ENCODE measurements at regions not wholly inside any gene's neighbourhood (a gene's known extent, or its start where the extent isn't known, plus 50 kb on each side); places are given as distances from the start of the nearest gene placed in this dataset.

DNA sequence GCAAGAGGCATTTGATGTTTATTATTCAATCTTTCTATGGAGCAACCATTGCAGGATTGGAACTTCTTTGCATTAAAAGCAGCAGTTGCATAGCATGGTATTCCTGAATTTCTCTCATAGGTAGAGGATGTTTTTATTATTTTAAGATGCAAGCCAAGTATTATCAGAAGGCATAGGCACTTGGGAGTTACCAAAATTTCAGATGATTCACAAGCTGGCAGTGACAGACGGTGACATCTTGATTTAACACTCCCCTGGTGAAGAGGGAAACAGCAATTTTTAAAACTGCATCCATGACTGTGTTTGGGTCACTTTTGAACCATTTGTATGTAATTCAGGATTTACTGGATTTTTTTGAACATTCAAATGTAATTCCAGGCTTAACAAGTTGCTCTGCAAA, 654.3 kb downstream of the SLC4A3 start (continued):
- TF ChIP-seq BCLAF1 (IDR thresholded peaks at IDR 0.05; ENCODE audit: borderline replicate concordance in 1 of 2, control insufficient read depth in 1 of 2, low read depth in 2 of 2, low read length in 1 of 2) (no peak), POLR2AphosphoS5 (IDR thresholded peaks at IDR 0.05; ENCODE audit: control insufficient read depth, insufficient read depth, low read depth, low read length) (no peak), CREB3 (tag; conservative IDR thresholded peaks at IDR 0.05; ENCODE audit: low read depth) (no peak)

DNA sequence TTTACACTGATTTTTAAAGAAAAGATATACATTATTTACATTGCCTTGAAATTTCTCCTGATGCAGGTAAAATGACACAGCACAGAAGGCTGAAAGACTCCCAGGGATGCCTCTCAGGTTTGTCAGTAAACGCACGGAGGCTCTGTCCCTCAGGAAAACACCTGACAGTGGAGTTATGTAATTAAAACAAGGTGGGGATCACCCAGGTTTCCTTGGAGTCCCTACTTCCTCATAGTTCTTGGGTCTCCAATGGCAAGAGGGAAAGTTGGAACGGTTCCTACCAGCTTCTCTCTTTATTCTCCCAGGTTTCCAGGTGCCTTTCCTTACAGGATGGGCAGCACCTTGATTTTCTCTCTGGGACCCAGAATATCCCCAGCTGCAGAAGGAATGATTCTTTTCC, 654.8 kb downstream of the SLC4A3 start:
- no peak overlapping the region for H2AFZ ChIP-seq (ENCODE audit: low read depth, low read length)
- no peaks in the 10 kb centered on the region for H4K20me1 ChIP-seq (replicated peaks; ENCODE audit: control insufficient read depth, insufficient read depth, low read length)
- DNase-seq (ENCODE audit: extremely low read depth in 1 of 4, low spot score in 3 of 4): no peak
- H3K27me3 ChIP-seq (ENCODE audit: control insufficient read depth in 2 of 2, insufficient read depth in 2 of 2, low read length in 2 of 2): no peaks in the 10 kb centered on the region
- no peaks in the 10 kb centered on the region for H3K9me1 ChIP-seq (ENCODE audit: control insufficient read depth, insufficient read depth, low read length)
- FAIRE-seq: no peak
- CTCF ChIA-PET (ENCODE audit: low intra/inter-chr PET ratio): no interaction called here
- no peaks in the 10 kb centered on the region for H3K9me3 ChIP-seq (replicated peaks; ENCODE audit: control insufficient read depth, insufficient read depth, low read depth, low read length)
- BruUV-seq (replicated peaks): no TSS peak
- H3K79me2 ChIP-seq (ENCODE audit: control insufficient read depth, insufficient read depth, low read length): no peaks in the 10 kb centered on the region
- 0% methylated on average over 1 of the region's 3 CpGs for WGBS (ENCODE audit: insufficient coverage, low coverage, missing lambda C conversion rate)
- no peak overlapping the region for H3K27ac ChIP-seq (ENCODE audit: extremely low read depth, low read depth, low read length)
- in situ Hi-C loops (cut with MboI): no loop called here
- H3K4me1 ChIP-seq (replicated peaks in 1 of 2; ENCODE audit: control insufficient read depth in 2 of 2, insufficient read depth in 2 of 2, low read length in 2 of 2): no peaks in the 10 kb centered on the region
- POLR2A ChIA-PET: no interaction called here
- H3K4me3 ChIP-seq: no peak overlapping the region
- no peaks in the 10 kb centered on the region for H3K36me3 ChIP-seq (ENCODE audit: control insufficient read depth, insufficient read depth, low read length)
- H3K9ac ChIP-seq (ENCODE audit: insufficient read depth in 1 of 2, low read depth in 2 of 2, low read length in 2 of 2): no peak overlapping the region
- H3K4me2 ChIP-seq (ENCODE audit: insufficient read depth, low read length): no peak overlapping the region
- intact Hi-C loops (cut with micrococcal nuclease): no loop called here
- TF ChIP-seq ZNF717 (CRISPR knock-in tag; IDR thresholded peaks at IDR 0.05) (no peak), SRSF3 (IDR thresholded peaks at IDR 0.05; ENCODE audit: insufficient read depth, low read length) (no peak)
- TF ChIP-seq, protein P1, sequence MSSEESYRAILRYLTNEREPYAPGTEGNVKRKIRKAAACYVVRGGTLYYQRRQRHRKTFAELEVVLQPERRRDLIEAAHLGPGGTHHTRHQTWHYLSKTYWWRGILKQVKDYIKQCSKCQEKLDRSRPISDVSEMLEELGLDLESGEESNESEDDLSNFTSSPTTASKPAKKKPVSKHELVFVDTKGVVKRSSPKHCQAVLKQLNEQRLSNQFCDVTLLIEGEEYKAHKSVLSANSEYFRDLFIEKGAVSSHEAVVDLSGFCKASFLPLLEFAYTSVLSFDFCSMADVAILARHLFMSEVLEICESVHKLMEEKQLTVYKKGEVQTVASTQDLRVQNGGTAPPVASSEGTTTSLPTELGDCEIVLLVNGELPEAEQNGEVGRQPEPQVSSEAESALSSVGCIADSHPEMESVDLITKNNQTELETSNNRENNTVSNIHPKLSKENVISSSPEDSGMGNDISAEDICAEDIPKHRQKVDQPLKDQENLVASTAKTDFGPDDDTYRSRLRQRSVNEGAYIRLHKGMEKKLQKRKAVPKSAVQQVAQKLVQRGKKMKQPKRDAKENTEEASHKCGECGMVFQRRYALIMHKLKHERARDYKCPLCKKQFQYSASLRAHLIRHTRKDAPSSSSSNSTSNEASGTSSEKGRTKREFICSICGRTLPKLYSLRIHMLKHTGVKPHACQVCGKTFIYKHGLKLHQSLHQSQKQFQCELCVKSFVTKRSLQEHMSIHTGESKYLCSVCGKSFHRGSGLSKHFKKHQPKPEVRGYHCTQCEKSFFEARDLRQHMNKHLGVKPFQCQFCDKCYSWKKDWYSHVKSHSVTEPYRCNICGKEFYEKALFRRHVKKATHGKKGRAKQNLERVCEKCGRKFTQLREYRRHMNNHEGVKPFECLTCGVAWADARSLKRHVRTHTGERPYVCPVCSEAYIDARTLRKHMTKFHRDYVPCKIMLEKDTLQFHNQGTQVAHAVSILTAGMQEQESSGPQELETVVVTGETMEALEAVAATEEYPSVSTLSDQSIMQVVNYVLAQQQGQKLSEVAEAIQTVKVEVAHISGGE (CRISPR knock-in tag; IDR thresholded peaks at IDR 0.05): no peak
- no peak for ATAC-seq

Measured in K562 (cell line).